HCT116 (cell line): ENCODE measurements at regions not wholly inside any gene's neighbourhood (a gene's known extent, or its start where the extent isn't known, plus 50 kb on each side); places are given as distances from the start of the nearest gene placed in this dataset.
"Not testable (repeated sequence)": the region's sequence is repeated elsewhere in the genome, so short reads cannot be mapped to it uniquely, and the experiment has no call there.

Experiments
- ATAC-seq: fragments of 200-7000 bp; cut with Tn5 transposase; 2 replicates; pipeline ENCODE4 v1.9.1; 2020; ENCODE audit warnings: mild to moderate bottlenecking, moderate library complexity
- BruUV-seq: library from RNA; stranded (reverse); fragments of 400-500 nt; replicated peaks from 2 replicates; lab custom pipeline; 2021; lab: Mats Ljungman, UMichigan
- CTCF ChIA-PET: fragments of 300-600 bp; sonication (Branson Sonifier 250); formaldehyde crosslinking; loops from one replicate; lab custom pipeline; 2021; ENCODE audit warnings: antibody characterized with exemption; lab: Charles Lee
- POLR2A ChIA-PET: fragments of 300-600, 350-600 bp; sonication (Branson Sonifier 250); formaldehyde crosslinking; loops from one replicate; lab custom pipeline; 2021; ENCODE audit warnings: antibody characterized with exemption; lab: Charles Lee
- RAD21 ChIA-PET, 2 experiments: fragments of 300-600 bp; sonication (Branson Sonifier 250); formaldehyde crosslinking; loops; one replicate each; lab custom pipeline; 2023; ENCODE audit warnings: low total read pairs in 2 of 2; ENCODE audit not compliant: uncharacterized antibody in 2 of 2, unreplicated experiment in 2 of 2, low non-redundant PET in 1 of 2; lab: Charles Lee
- DNase-seq: peaks from one replicate; pipeline ENCODE4 v3.0.0-alpha.2; 2010; ENCODE audit warnings: low read depth, low spot score
- H2AFZ ChIP-seq: fragments of 200-600 bp; shearing (Covaris generic), sonication (generic); 2 replicates; pipeline ENCODE4 v1.6.1; 2017; ENCODE audit warnings: low read depth, mixed run types, mixed read lengths, antibody characterized with exemption, low read length; ENCODE audit not compliant: poor library complexity, severe bottlenecking
- H3K27ac ChIP-seq: 2 replicates; pipeline ENCODE4 v1.5.1; 2012; ENCODE audit warnings: low read depth, low read length
- H3K27me3 ChIP-seq: fragments of 200-600 bp; sonication (generic); 2 replicates; pipeline ENCODE4 v1.6.1; 2016; ENCODE audit warnings: mixed run types, low read length, mixed read lengths; ENCODE audit not compliant: insufficient read depth
- H3K36me3 ChIP-seq, 2 experiments: fragments of 200-500 bp in 1 of 2; fragments of 200-600 bp in 1 of 2; sonication (Bioruptor generic) in 1 of 2; sonication (generic) in 1 of 2; 2 replicates each; pipeline versions ENCODE4 v1.5.1 to v1.6.1; 2014 to 2016; ENCODE audit warnings: low read length in 2 of 2, inconsistent platforms in 1 of 2, mixed read lengths in 1 of 2, mixed run types in 1 of 2; ENCODE audit not compliant: insufficient read depth in 2 of 2, control insufficient read depth in 1 of 2
- H3K4me1 ChIP-seq, 2 experiments: fragments of 200-600 bp in 1 of 2; sonication (generic) in 1 of 2; 2 replicates each; pipeline versions ENCODE4 v1.5.1 to v1.6.1; 2012 to 2017; ENCODE audit warnings: low read length in 2 of 2, inconsistent platforms in 1 of 2, mild to moderate bottlenecking in 1 of 2, mixed read lengths in 1 of 2, mixed run types in 1 of 2, moderate library complexity in 1 of 2; ENCODE audit not compliant: insufficient read depth in 2 of 2, control insufficient read depth in 1 of 2
- H3K4me2 ChIP-seq: fragments of 200-600 bp; sonication (generic); 2 replicates; pipeline ENCODE4 v1.6.1; 2017; ENCODE audit warnings: mixed run types, low read length, mixed read lengths
- H3K4me3 ChIP-seq, 2 experiments: fragments of 200-600 bp in 1 of 2; sonication (generic) in 1 of 2; replicated peaks in 1 of 2; 2 replicates each; pipeline ENCODE4 v1.5.1; 2011 to 2016; ENCODE audit warnings: low read length in 2 of 2, control low read depth in 1 of 2, low read depth in 1 of 2, mild to moderate bottlenecking in 1 of 2, mixed read lengths in 1 of 2, mixed run types in 1 of 2
- H3K79me2 ChIP-seq: fragments of 200-600 bp; sonication (generic); 2 replicates; pipeline ENCODE4 v1.6.1; 2017; ENCODE audit warnings: mild to moderate bottlenecking, mixed run types, low read length, moderate library complexity, mixed read lengths; ENCODE audit not compliant: insufficient read depth
- H3K9ac ChIP-seq: fragments of 200-600 bp; sonication (generic); 2 replicates; pipeline ENCODE4 v1.6.1; 2016; ENCODE audit warnings: low read length, mixed read lengths
- H3K9me2 ChIP-seq: fragments of 200-600 bp; sonication (generic), shearing (Covaris generic); 2 replicates; pipeline ENCODE4 v1.6.1; 2017; ENCODE audit warnings: mixed run types, mild to moderate bottlenecking, moderate library complexity; ENCODE audit not compliant: insufficient read depth
- H3K9me3 ChIP-seq, 2 experiments: fragments of 200-500 bp in 1 of 2; fragments of 200-600 bp in 1 of 2; sonication (Bioruptor generic) in 1 of 2; sonication (generic) in 1 of 2; 2 replicates each; pipeline ENCODE4 v1.6.1; 2014 to 2017; ENCODE audit warnings: low read length in 2 of 2, mixed read lengths in 2 of 2, inconsistent platforms in 1 of 2, low read depth in 1 of 2, mild to moderate bottlenecking in 1 of 2, mixed run types in 1 of 2, moderate library complexity in 1 of 2; ENCODE audit not compliant: control insufficient read depth in 1 of 2, insufficient read depth in 1 of 2
- H4K20me1 ChIP-seq: fragments of 200-600 bp; sonication (generic), shearing (Covaris generic); 2 replicates; pipeline ENCODE4 v1.6.1; 2017; ENCODE audit warnings: mixed run types, mild to moderate bottlenecking, moderate library complexity; ENCODE audit not compliant: insufficient read depth
- EGR1 ChIP-seq: IDR thresholded peaks from 2 replicates; pipeline ENCODE4 v1.6.1; 2012; ENCODE audit warnings: low read depth
- MAX ChIP-seq: IDR thresholded peaks from 2 replicates; pipeline ENCODE4 v1.6.1; 2012
- RAD21 ChIP-seq: IDR thresholded peaks from 2 replicates; pipeline ENCODE4 v1.6.1; 2012; ENCODE audit warnings: low read depth, mild to moderate bottlenecking
- TCF7L2 ChIP-seq: IDR thresholded peaks from 2 replicates; pipeline ENCODE4 v1.7.0; 2011; ENCODE audit warnings: borderline replicate concordance, inconsistent platforms; ENCODE audit not compliant: insufficient read depth, insufficient read length; ENCODE audit errors: extremely low read depth
- YY1 ChIP-seq: IDR thresholded peaks from 2 replicates; pipeline ENCODE4 v1.6.1; 2011; ENCODE audit warnings: low read length, low read depth, moderate library complexity, mild to moderate bottlenecking; ENCODE audit not compliant: insufficient replicate concordance; ENCODE audit errors: extremely low read depth
- intact Hi-C: fragments of 100-400 bp; cut with micrococcal nuclease; formaldehyde crosslinking; loops from 2 replicates; pipeline ENCODE4 v1.10.0; 2022

DNA sequence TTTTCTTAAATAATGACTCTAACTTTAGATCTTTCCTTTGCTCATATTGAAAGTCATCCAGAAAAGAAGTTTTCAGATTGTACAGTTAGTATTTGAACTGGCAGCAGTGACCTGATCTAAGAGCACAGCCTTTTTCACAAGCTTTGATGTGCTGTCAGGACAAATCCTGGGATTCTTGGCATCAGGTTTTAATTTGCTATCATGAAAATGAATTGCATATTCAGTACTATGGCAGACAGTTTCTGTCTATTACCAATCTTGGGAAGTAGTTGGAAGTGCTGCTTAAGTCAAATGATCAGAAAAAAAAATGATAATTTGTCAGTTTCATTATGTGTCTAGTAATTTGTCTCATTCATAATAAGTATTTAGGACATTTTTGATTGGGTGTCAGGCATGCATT is 925.6 kb upstream of the ARRDC3 start:
- no peak for TF ChIP-seq EGR1
- no peak for TF ChIP-seq RAD21
- no peak for TF ChIP-seq MAX
- TF ChIP-seq TCF7L2 = no peak
- no peak for TF ChIP-seq YY1
- H3K4me1 ChIP-seq = peaks cover 0 to 13% of the 10 kb centered on the region in 2 experiments; a peak in 1 of 4 replicates
- H3K9me3 ChIP-seq = no peaks in the 10 kb centered on the region
- H3K36me3 ChIP-seq = no peaks in the 10 kb centered on the region
- no peak overlapping the region for H3K4me3 ChIP-seq
- peaks cover 3% of the 10 kb centered on the region; the same call in 1 of the 2 replicates for H3K9me2 ChIP-seq
- no peak for ATAC-seq
- ChIA-PET POLR2A (no interaction called here), CTCF (no interaction called here), RAD21 (no interaction called here)
- no TSS peak for BruUV-seq
- intact Hi-C loops = loop anchor here (10.0 kb wide), 2 partner anchors 664 to 1496 kb away; no protein-coding TSS in a partner anchor
- H3K27ac ChIP-seq = peak overlapping the region; percentile 29
- no peak overlapping the region for H3K4me2 ChIP-seq
- H4K20me1 ChIP-seq = no peaks in the 10 kb centered on the region
- H3K27me3 ChIP-seq = no peaks in the 10 kb centered on the region
- no peak overlapping the region for H3K9ac ChIP-seq
- peak overlapping the region; percentile 63 for H2AFZ ChIP-seq
- H3K79me2 ChIP-seq = no peaks in the 10 kb centered on the region
- DNase-seq = no peak

GRCh38 chr5:92302356-92302755 is 919.2 kb upstream of the ARRDC3 start:
- H3K9me3 ChIP-seq, DNase-seq, H3K9me2 ChIP-seq, ATAC-seq, H3K9ac ChIP-seq, BruUV-seq, H3K4me3 ChIP-seq, H3K27me3 ChIP-seq, H3K27ac ChIP-seq, H3K79me2 ChIP-seq, POLR2A ChIA-PET, H2AFZ ChIP-seq, CTCF ChIA-PET, H3K4me1 ChIP-seq, H4K20me1 ChIP-seq, H3K4me2 ChIP-seq, RAD21 ChIA-PET, H3K36me3 ChIP-seq: not testable (repeated sequence)
- intact Hi-C loops = loop anchor here (10.0 kb wide), 2 partner anchors 658 to 1502 kb away; no protein-coding TSS in a partner anchor
